ENCODE measurements at regions not wholly inside any gene's neighbourhood (a gene's known extent, or its start where the extent isn't known, plus 50 kb on each side); places are given as distances from the start of the nearest gene placed in this dataset.

GRCh38 chr3:147299656-147300055, 106.7 kb downstream of the ZIC4 start:
- TF ChIP-seq, protein P1, sequence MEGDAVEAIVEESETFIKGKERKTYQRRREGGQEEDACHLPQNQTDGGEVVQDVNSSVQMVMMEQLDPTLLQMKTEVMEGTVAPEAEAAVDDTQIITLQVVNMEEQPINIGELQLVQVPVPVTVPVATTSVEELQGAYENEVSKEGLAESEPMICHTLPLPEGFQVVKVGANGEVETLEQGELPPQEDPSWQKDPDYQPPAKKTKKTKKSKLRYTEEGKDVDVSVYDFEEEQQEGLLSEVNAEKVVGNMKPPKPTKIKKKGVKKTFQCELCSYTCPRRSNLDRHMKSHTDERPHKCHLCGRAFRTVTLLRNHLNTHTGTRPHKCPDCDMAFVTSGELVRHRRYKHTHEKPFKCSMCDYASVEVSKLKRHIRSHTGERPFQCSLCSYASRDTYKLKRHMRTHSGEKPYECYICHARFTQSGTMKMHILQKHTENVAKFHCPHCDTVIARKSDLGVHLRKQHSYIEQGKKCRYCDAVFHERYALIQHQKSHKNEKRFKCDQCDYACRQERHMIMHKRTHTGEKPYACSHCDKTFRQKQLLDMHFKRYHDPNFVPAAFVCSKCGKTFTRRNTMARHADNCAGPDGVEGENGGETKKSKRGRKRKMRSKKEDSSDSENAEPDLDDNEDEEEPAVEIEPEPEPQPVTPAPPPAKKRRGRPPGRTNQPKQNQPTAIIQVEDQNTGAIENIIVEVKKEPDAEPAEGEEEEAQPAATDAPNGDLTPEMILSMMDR (IDR thresholded peaks at IDR 0.05; ENCODE audit: insufficient read depth, low read length, poor library complexity, severe bottlenecking) = no peak
- no peak for TF ChIP-seq EZH2phosphoT487 (conservative IDR thresholded peaks at IDR 0.05; ENCODE audit: low read length)
